Fibroblast of the conjunctiva (primary cell): ENCODE measurements at regions not wholly inside any gene's neighbourhood (a gene's known extent, or its start where the extent isn't known, plus 50 kb on each side); places are given as distances from the start of the nearest gene placed in this dataset.
"Not testable (repeated sequence)": the region's sequence is repeated elsewhere in the genome, so short reads cannot be mapped to it uniquely, and the experiment has no call there.

Source experiments
- DNase-seq: peaks from one replicate; pipeline ENCODE4 v3.0.0-alpha.2; 2010; ENCODE audit warnings: low read depth

GRCh38 chr6:135555550-135555949 lies 58.0 kb upstream of the AHI1 start:
- DNase-seq, result no peak

- no peak for DNase-seq
Measured at GRCh38 chr6:135557582-135557981, 60.0 kb upstream of the AHI1 start.

- DNase-seq, result not testable (repeated sequence)
Measured at GRCh38 chr6:135565605-135566004, 68.1 kb upstream of the AHI1 start.

DNA sequence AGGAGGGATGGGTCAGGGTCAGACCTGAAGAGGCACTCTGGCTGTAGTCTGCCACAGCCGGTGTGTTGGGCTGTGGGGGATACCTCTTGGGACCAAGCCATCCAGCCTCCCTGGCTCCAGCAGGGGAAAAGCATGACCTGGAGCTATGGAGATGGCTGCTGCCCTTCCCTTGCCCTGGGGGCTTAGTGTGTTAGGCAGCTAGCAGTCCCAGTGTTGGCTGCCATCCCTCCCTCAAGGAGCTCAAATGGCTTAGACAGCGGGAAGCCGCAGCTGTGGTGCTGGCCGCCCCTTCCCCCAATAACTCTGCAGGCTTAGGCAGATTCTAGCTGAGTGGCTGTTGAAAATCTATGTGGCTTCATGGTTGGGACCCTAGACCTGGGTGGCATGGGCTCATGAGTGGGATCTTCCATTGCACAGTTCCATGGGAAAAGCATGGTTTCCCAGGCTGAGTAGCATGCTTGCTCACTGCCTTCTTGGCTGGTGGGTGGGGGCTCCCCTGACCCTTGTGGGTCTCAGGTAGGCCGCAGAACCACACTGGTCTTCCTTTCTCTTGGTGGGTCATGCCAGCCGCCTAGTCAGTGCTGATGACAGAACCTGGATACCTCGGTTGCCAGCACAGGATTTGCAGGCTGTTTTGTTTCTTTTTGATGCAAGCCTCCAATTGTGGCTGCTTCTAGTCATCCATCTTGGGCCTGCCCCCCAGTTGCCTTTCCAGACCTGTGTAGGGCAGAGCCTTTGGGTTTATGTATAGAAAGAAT lies 69.0 kb upstream of the AHI1 start:
- no peak for DNase-seq

GRCh38 chr6:135567375-135568083 lies 70.0 kb upstream of the AHI1 start:
- no peak for DNase-seq

DNA sequence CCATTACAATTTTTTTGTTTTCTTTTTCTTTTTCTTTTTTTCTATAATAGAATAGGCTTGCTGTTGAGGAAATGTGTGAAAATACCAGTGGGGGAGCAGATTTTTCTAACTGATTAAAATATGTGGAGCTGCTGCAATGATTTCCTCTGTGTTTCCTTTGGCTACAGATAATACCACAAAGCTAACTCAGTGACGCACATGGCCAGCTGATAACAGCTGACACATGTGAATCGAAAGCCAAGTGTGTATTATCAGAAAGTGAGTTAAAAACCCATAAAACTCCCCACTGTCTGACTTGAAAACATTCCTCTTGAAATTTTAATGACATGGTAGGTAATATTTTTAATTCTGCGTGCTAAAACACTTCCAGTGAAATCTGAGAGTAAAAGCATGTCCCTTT lies 70.8 kb upstream of the AHI1 start:
- peak; percentile 27 for DNase-seq

DNA sequence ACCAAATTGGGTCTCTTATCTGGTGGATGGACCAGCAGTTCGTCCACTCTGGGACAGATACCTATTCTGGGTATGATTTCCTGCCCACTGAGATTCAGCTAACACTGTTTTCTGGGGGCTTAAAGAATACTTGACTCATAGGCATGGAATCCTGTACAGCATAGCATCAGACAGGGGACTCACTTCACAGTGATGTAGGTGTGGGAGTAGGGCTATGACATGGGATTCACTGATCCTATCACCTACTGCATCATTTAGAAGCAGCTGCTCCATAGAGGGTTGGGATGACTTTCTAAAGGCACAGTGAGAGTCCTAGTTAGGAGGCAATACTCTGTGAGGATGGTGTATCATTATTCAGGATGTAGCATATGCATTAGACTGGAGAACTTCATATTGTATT lies 74.5 kb upstream of the AHI1 start:
- no peak for DNase-seq

GRCh38 chr6:135575629-135576028 lies 78.1 kb upstream of the AHI1 start:
- DNase-seq, result no peak

GRCh38 chr6:135576055-135576454 lies 78.5 kb upstream of the AHI1 start:
- DNase-seq, result peak; percentile 40

- no peak for DNase-seq
Measured at GRCh38 chr6:135577059-135577538, 79.6 kb upstream of the AHI1 start.

DNA sequence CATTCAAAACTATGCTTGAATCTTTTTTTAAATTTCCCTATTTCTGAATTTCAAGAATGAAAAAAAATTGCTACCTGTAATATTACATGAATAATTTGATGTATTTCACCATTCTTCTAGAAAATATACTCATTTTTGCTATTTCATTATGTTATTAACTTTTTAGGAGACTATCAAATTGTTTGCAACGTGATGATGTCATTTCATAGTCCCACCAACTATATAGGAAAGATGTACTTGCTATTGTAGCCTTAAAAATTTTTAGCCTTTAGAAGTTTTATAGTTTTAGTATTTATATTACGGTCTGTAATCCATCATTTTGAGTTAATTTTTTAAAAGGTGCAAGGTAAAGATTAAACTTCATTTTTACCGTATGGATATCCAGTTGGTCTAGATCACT lies 81.4 kb upstream of the AHI1 start:
- no peak for DNase-seq

DNA sequence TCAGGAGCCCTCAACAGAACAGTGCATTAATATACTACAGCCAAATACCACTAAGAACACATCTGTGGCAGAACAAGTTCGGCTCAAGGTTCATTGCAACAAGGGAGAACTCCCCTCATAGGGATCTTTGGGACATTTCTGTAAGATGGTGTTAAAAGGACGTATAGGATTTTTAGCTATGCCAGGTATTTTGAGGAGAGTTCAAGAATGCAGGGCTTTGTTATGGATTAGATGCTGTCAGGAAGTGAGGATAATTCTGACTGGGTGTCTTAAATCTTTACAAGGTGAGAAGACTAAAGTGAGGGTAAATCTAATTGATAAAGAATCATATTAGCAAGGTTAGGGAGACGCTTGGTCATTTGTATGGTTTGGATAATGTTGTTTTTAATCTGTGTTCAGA lies 83.7 kb upstream of the AHI1 start:
- no peak for DNase-seq

GRCh38 chr6:135583256-135583761 lies 85.8 kb upstream of the AHI1 start:
- no peak for DNase-seq

GRCh38 chr6:135586388-135586787 lies 88.8 kb upstream of the AHI1 start:
- no peak for DNase-seq

DNA sequence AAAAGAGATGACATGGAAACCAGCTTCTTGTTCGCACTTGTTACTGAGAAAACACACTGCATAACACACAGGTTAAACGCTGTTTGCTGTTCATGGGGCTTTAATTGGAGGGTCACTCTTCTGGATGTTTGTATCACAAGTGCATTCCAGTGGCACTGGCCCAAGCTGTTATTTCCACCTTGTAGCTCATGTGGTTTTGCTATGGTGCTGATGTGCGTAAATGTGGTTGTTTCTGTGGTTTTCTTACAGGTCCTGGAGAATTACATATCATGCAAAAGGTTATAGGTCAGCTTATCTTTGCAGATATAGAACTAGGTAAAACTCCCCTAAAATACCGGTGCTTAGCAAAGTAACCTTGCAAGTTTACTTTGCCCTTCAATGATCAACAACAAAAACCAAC lies 89.3 kb upstream of the AHI1 start:
- DNase-seq, result no peak

GRCh38 chr6:135592276-135592675 lies 94.7 kb upstream of the AHI1 start:
- no peak for DNase-seq

- DNase-seq, result no peak
Measured at GRCh38 chr6:135594000-135594399, 96.5 kb upstream of the AHI1 start.

DNA sequence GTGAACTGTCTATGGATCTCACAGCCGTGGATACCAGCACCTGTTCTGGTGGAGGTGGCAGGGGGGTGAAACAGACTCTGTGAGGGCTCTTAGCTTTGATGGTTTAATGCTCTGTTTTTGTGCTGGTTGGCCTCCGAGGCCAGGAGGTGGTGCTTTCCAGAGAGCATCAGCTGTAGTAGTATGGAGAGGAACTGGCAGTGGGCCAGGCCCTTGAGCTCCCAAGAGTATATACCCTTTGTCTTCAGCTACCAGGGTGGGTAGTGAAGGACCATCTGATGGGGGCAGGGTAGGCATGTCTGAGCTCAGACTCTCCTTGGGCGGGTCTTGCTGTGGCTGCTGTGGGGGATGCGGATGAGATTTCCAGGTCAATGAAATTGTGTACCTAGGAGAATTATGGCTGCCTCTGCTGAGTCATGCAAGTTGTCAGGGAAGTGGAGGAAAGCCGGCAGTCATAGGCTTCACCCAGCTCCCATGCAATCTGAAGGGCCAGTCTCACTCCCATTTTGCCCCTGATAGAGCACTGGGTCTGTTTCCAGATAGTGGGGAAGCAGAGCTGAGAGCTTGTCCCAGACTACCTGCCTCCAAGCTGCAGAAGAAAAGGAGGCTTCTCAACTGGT lies 102.7 kb upstream of the AHI1 start:
- no peak for DNase-seq

DNA sequence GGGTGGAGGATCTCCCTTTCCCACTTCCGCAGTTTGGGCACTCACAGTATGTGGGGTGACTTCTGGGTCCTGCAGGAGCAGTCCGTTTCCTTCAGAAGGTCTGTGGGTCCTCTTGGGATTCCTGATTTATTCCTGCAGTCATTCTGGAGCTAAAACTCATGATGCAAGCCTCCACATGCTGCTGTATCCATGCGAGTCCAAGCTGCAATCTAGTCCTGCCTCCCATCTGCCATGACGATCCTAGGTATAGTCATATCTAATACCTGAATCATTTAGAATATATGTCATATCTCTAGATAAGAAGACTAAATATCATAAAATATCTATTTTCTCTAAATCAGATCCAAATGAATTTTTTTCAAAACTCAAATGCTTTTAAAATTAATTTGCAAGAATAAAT lies 103.4 kb upstream of the AHI1 start:
- no peak for DNase-seq

DNA sequence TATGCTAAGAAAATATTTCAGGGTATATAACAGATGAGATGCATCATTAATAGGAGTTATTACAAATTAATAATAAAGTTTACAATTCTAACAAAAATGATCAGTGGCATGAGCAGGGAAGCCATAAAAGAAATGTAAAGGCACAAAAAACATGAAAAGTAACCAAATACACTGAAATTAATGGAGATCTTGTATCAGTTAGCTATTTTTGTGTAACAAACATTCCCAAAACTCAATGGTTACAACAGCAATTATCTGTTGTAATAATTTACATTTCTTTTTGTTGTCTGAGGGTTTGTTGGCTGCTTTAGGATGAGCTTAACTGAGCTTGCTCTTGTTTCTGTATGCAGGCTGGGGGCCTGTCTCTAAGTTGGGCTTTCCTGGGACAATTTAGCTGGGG lies 104.3 kb upstream of the AHI1 start:
- DNase-seq, result no peak

GRCh38 chr6:135603249-135603648 lies 105.7 kb upstream of the AHI1 start:
- DNase-seq, result no peak

- no peak for DNase-seq
Measured at GRCh38 chr6:135604035-135604860, 106.7 kb upstream of the AHI1 start.
